ENCODE measurements at regions not wholly inside any gene's neighbourhood (a gene's known extent, or its start where the extent isn't known, plus 50 kb on each side); places are given as distances from the start of the nearest gene placed in this dataset.

GRCh38 chr6:41427642-41428335 lies 92.4 kb downstream of the NCR2 start:
- DNase-seq (ENCODE audit: low read depth): no peak
- in situ Hi-C loops (cut with HindIII; ENCODE audit: low pct_unique_long_range_greater_than_20kb, low sequenced_read_pairs): no loop called here

- no peak for DNase-seq (ENCODE audit: low read depth)
- in situ Hi-C loops (cut with HindIII; ENCODE audit: low pct_unique_long_range_greater_than_20kb, low sequenced_read_pairs): no loop called here
Measured at GRCh38 chr6:41428336-41428995, 93.1 kb downstream of the NCR2 start.

GRCh38 chr6:41428996-41429421 lies 93.6 kb downstream of the NCR2 start:
- in situ Hi-C loops (cut with HindIII; ENCODE audit: low pct_unique_long_range_greater_than_20kb, low sequenced_read_pairs): no loop called here
- DNase-seq (ENCODE audit: low read depth): no peak

GRCh38 chr6:41429506-41430504 lies 94.4 kb downstream of the NCR2 start:
- DNase-seq (ENCODE audit: low read depth): no peak
- in situ Hi-C loops (cut with HindIII; ENCODE audit: low pct_unique_long_range_greater_than_20kb, low sequenced_read_pairs): no loop called here

- DNase-seq (ENCODE audit: low read depth): no peak
- in situ Hi-C loops (cut with HindIII; ENCODE audit: low pct_unique_long_range_greater_than_20kb, low sequenced_read_pairs): no loop called here
Measured at GRCh38 chr6:41430875-41431274, 95.5 kb downstream of the NCR2 start.

GRCh38 chr6:41432280-41432679 lies 96.9 kb downstream of the NCR2 start:
- DNase-seq (ENCODE audit: low read depth): no peak
- in situ Hi-C loops (cut with HindIII; ENCODE audit: low pct_unique_long_range_greater_than_20kb, low sequenced_read_pairs): no loop called here

- no peak for DNase-seq (ENCODE audit: low read depth)
- in situ Hi-C loops (cut with HindIII; ENCODE audit: low pct_unique_long_range_greater_than_20kb, low sequenced_read_pairs): no loop called here
Measured at GRCh38 chr6:41434803-41435481, 99.5 kb downstream of the NCR2 start.

- in situ Hi-C loops (cut with HindIII; ENCODE audit: low pct_unique_long_range_greater_than_20kb, low sequenced_read_pairs): no loop called here
Measured at GRCh38 chr6:41437604-41438003, 102.2 kb downstream of the NCR2 start.

GRCh38 chr6:41438746-41439145 lies 103.3 kb downstream of the NCR2 start:
- DNase-seq (ENCODE audit: low read depth): no peak
- in situ Hi-C loops (cut with HindIII; ENCODE audit: low pct_unique_long_range_greater_than_20kb, low sequenced_read_pairs): no loop called here

More at GRCh38 chr6:41437604-41438003, 102.2 kb downstream of the NCR2 start:
- no peak for DNase-seq (ENCODE audit: low read depth)

GRCh38 chr6:41439524-41440418 lies 104.4 kb downstream of the NCR2 start:
- in situ Hi-C loops (cut with HindIII; ENCODE audit: low pct_unique_long_range_greater_than_20kb, low sequenced_read_pairs): no loop called here

GRCh38 chr6:41440958-41441357 lies 105.2 kb upstream of the FOXP4 start:
- in situ Hi-C loops (cut with HindIII; ENCODE audit: low pct_unique_long_range_greater_than_20kb, low sequenced_read_pairs): no loop called here
- DNase-seq (ENCODE audit: low read depth): no peak

More at GRCh38 chr6:41439524-41440418, 104.4 kb downstream of the NCR2 start:
- no peak for DNase-seq (ENCODE audit: low read depth)

GRCh38 chr6:41441598-41442351 lies 104.4 kb upstream of the FOXP4 start:
- in situ Hi-C loops (cut with HindIII; ENCODE audit: low pct_unique_long_range_greater_than_20kb, low sequenced_read_pairs): no loop called here
- no peak for DNase-seq (ENCODE audit: low read depth)

GRCh38 chr6:41442352-41442672 lies 103.9 kb upstream of the FOXP4 start:
- in situ Hi-C loops (cut with HindIII; ENCODE audit: low pct_unique_long_range_greater_than_20kb, low sequenced_read_pairs): no loop called here
- no peak for DNase-seq (ENCODE audit: low read depth)

GRCh38 chr6:41442800-41443501 lies 103.2 kb upstream of the FOXP4 start:
- in situ Hi-C loops (cut with HindIII; ENCODE audit: low pct_unique_long_range_greater_than_20kb, low sequenced_read_pairs): no loop called here
- no peak for DNase-seq (ENCODE audit: low read depth)

- in situ Hi-C loops (cut with HindIII; ENCODE audit: low pct_unique_long_range_greater_than_20kb, low sequenced_read_pairs): no loop called here
- DNase-seq (ENCODE audit: low read depth): no peak
Measured at GRCh38 chr6:41443616-41444525, 102.3 kb upstream of the FOXP4 start.

All from Caki2 (cell line).